Gastrocnemius medialis (tissue), 4 donors: ENCODE measurements at regions not wholly inside any gene's neighbourhood (a gene's known extent, or its start where the extent isn't known, plus 50 kb on each side); places are given as distances from the start of the nearest gene placed in this dataset.

Experiments used
- ATAC-seq, 2 donors: fragments of 150-250 bp; one replicate each; pipeline ENCODE4 v1.9.1; 2016
- DNase-seq, 2 donors: peaks; one replicate each; pipeline ENCODE4 v3.0.0-alpha.2; 2019
- H3K27ac ChIP-seq, 4 donors: fragments of 200-600 bp; sonication (generic); 1 replicate in 1 of 4; 2 replicates in 3 of 4; pipeline ENCODE4 v1.5.1; 2016 to 2018; ENCODE audit warnings: mild to moderate bottlenecking in 2 of 4, moderate library complexity in 1 of 4
- H3K27me3 ChIP-seq, 3 donors: fragments of 200-600 bp; sonication (generic) in 2 of 3; 1 replicate in 1 of 3; 2 replicates in 2 of 3; pipeline versions ENCODE4 v1.5.1 to v1.6.0; 2016 to 2019; ENCODE audit warnings: mild to moderate bottlenecking in 1 of 3, moderate library complexity in 1 of 3
- H3K36me3 ChIP-seq, 2 donors: fragments of 200-600 bp; sonication (generic) in 1 of 2; one replicate each; pipeline ENCODE4 v1.5.1; 2017 to 2018
- H3K4me1 ChIP-seq, 2 donors: fragments of 200-600 bp; sonication (generic) in 1 of 2; one replicate each; pipeline ENCODE4 v1.5.1; 2016 to 2017; ENCODE audit warnings: mild to moderate bottlenecking in 2 of 2
- H3K4me3 ChIP-seq, 4 donors: fragments of 200-600 bp; sonication (generic) in 3 of 4; 1 replicate in 1 of 4; 2 replicates in 3 of 4; pipeline ENCODE4 v1.5.1; 2016 to 2019; ENCODE audit warnings: mild to moderate bottlenecking in 2 of 4
- H3K9me3 ChIP-seq, 3 donors: fragments of 200-600 bp; sonication (generic) in 2 of 3; 1 replicate in 1 of 3; 2 replicates in 2 of 3; pipeline ENCODE4 v1.5.1; 2016 to 2019
- POLR2A ChIP-seq, 2 donors: fragments of 450-650 bp; IDR thresholded peaks; one replicate each; pipeline ENCODE4 v1.6.1; 2017; ENCODE audit warnings: antibody characterized with exemption in 2 of 2, mild to moderate bottlenecking in 2 of 2, moderate library complexity in 2 of 2
- in situ Hi-C, 4 donors: fragments of 200-750 bp; cut with MboI; loops; one replicate each; pipeline versions ENCODE4 v1.15.0 to v1.8.0; 2017; ENCODE audit warnings: low sequenced_read_pairs in 4 of 4
- intact Hi-C: fragments of 100-400 bp; cut with DNase I; formaldehyde crosslinking; loops from one replicate; pipeline ENCODE4 v1.15.1; 2023; ENCODE audit warnings: low total_unique reads
- TF ChIP-seq, protein P1 (sequence below), 5 experiments: fragments of 450-650 bp in 3 of 5; fragments of 200-600 bp in 2 of 5; sonication (generic) in 2 of 5; IDR thresholded peaks in 4 of 5; conservative IDR thresholded peaks in 1 of 5; 1 replicate in 4 of 5; 2 replicates in 1 of 5; pipeline ENCODE4 v1.5.1; 2016 to 2019; ENCODE audit warnings: antibody characterized with exemption in 5 of 5, mild to moderate bottlenecking in 3 of 5, moderate library complexity in 3 of 5

DNA sequence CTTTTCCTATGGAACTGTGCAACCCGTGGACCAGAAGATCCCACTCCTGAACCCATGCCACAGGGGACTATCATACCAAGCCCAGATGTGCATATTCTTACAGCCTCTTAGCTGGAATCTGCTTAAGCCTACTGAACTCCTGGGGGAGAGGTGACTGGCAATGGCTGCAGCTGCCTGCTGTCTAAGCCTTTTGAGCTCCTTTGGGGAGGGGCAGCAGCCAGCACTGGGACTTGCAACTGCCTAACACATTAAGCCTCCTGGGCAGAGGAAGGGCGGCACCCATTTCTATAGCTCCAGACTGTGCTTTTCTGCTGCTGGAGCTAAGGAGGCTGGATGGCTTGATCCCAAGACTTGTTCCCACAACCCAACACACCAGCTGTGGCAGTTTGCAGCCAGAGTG, 117.9 kb upstream of the VEGFC start:
- in situ Hi-C loops: no loop called here
- DNase-seq: no peak

DNA sequence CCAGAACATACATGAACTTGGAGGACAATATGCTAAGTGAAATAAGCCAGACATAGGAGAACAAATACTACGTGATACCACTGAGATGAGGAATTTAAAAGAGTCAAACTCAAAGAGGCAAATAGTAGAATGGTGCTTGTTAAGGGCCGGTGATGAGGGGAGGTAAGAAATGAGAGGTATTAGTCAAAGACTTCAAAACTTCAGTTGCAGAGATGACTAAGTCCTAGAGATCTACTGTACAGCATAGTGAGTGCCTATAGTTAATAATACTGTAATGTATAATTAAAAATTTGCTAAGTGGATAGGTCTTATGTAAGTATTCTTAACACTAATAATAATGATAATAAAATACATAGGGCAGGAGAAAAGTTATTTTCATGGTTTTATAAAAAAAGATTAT, 126.9 kb upstream of the VEGFC start:
- Histone ChIP-seq H3K9me3 (peaks cover 0 to 5% (median 0%) of the 10 kb centered on the region in 3 donors), H3K27me3 (no peaks in the 10 kb centered on the region), H3K4me3 (no peak overlapping the region), H3K36me3 (no peaks in the 10 kb centered on the region), H3K4me1 (no peaks in the 10 kb centered on the region), H3K27ac (no peak overlapping the region)
- TF ChIP-seq, protein P1, sequence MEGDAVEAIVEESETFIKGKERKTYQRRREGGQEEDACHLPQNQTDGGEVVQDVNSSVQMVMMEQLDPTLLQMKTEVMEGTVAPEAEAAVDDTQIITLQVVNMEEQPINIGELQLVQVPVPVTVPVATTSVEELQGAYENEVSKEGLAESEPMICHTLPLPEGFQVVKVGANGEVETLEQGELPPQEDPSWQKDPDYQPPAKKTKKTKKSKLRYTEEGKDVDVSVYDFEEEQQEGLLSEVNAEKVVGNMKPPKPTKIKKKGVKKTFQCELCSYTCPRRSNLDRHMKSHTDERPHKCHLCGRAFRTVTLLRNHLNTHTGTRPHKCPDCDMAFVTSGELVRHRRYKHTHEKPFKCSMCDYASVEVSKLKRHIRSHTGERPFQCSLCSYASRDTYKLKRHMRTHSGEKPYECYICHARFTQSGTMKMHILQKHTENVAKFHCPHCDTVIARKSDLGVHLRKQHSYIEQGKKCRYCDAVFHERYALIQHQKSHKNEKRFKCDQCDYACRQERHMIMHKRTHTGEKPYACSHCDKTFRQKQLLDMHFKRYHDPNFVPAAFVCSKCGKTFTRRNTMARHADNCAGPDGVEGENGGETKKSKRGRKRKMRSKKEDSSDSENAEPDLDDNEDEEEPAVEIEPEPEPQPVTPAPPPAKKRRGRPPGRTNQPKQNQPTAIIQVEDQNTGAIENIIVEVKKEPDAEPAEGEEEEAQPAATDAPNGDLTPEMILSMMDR (IDR thresholded peaks at IDR 0.05 in 4 of 5, conservative IDR thresholded peaks at IDR 0.05 in 1 of 5): no peak
- TF ChIP-seq POLR2A (IDR thresholded peaks at IDR 0.05): no peak
- ATAC-seq (no peak), DNase-seq (no peak)
- in situ Hi-C loops (no loop called here), intact Hi-C loops (no loop called here)

More for the DNA sequence above, 117.9 kb upstream of the VEGFC start:
- intact Hi-C loops: no loop called here
- TF ChIP-seq, protein P1 (IDR thresholded peaks at IDR 0.05 in 4 of 5, conservative IDR thresholded peaks at IDR 0.05 in 1 of 5): no peak
- TF ChIP-seq POLR2A (IDR thresholded peaks at IDR 0.05): no peak
- Histone ChIP-seq H3K27me3 (no peaks in the 10 kb centered on the region), H3K36me3 (no peaks in the 10 kb centered on the region), H3K27ac (no peak overlapping the region), H3K4me1 (no peaks in the 10 kb centered on the region), H3K4me3 (no peak overlapping the region), H3K9me3 (no peaks in the 10 kb centered on the region)
- no peak for ATAC-seq

DNA sequence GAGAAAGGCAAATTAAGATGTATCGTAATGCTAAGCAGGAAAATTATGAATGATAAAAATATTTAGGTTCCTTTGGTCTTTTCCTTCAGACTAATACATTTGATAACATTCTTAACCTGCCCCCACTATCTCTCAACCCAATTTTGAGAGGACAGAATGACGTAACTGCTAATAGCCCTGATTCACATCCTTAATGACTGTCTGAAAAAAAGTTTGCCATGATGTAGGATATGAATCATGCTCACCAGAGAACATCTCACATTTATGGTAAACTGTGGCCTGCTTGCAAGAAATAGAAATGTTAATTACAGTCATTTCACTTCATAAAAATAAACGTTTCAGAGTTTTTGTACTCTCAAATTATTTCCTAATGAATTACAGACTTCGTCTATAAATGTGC, 128.0 kb upstream of the VEGFC start:
- DNase-seq: no peak
- TF ChIP-seq POLR2A (IDR thresholded peaks at IDR 0.05): no peak
- TF ChIP-seq, protein P1 (IDR thresholded peaks at IDR 0.05 in 4 of 5, conservative IDR thresholded peaks at IDR 0.05 in 1 of 5): no peak
- Histone ChIP-seq H3K4me1 (no peaks in the 10 kb centered on the region), H3K4me3 (no peak overlapping the region), H3K36me3 (no peaks in the 10 kb centered on the region), H3K27me3 (no peaks in the 10 kb centered on the region), H3K9me3 (peaks cover 0 to 5% (median 0%) of the 10 kb centered on the region in 3 donors), H3K27ac (no peak overlapping the region)
- in situ Hi-C loops (no loop called here), intact Hi-C loops (no loop called here)
- no peak for ATAC-seq

DNA sequence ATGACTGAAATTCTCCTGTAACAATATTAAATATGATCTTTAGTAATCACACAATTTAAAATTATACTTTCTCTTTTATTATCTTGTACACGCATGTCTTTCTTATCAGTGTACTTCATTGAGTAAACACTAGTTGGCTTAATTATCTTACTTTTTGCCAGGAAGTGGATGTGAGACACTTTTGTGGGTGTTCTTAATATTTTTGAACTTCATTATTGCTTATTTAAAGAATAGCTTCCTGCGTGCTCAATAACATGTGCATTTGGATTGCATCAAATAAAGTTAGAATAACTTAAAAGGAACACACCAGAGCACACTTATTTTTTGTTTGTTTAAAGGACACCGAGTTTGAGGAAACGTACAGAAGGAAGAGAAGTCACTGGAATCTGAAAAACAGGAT, 128.5 kb upstream of the VEGFC start:
- H3K27me3 ChIP-seq: no peaks in the 10 kb centered on the region

More for the DNA sequence above, 128.5 kb upstream of the VEGFC start:
- H3K36me3 ChIP-seq: no peaks in the 10 kb centered on the region
- TF ChIP-seq, protein P1 (IDR thresholded peaks at IDR 0.05 in 4 of 5, conservative IDR thresholded peaks at IDR 0.05 in 1 of 5): no peak
- no peak for TF ChIP-seq POLR2A (IDR thresholded peaks at IDR 0.05)
- H3K4me3 ChIP-seq: no peak overlapping the region
- H3K4me1 ChIP-seq: no peaks in the 10 kb centered on the region
- intact Hi-C loops: no loop called here
- ATAC-seq (no peak), DNase-seq (no peak)
- in situ Hi-C loops: no loop called here
- no peak overlapping the region for H3K27ac ChIP-seq
- peaks cover 0 to 5% (median 0%) of the 10 kb centered on the region in 3 donors for H3K9me3 ChIP-seq
